Peyer's patch (tissue), 4 donors: ENCODE measurements at regions not wholly inside any gene's neighbourhood (a gene's known extent, or its start where the extent isn't known, plus 50 kb on each side); places are given as distances from the start of the nearest gene placed in this dataset.
A peak's percentile ranks its signal among the peaks of the same experiment; 100 is the strongest.

Experiments
- POLR2A ChIP-seq, 2 donors: fragments of 450-650 bp; IDR thresholded peaks; one replicate each; pipeline ENCODE4 v1.5.1; 2017; ENCODE audit warnings: antibody characterized with exemption in 2 of 2, mild to moderate bottlenecking in 2 of 2, moderate library complexity in 2 of 2
- TF ChIP-seq, protein P1 (sequence below), 6 experiments: fragments of 450-650 bp in 4 of 6; fragments of 200-600 bp in 2 of 6; sonication (generic) in 1 of 6; IDR thresholded peaks; one replicate each; pipeline ENCODE4 v1.5.1; 2017 to 2019; ENCODE audit warnings: antibody characterized with exemption in 6 of 6, mild to moderate bottlenecking in 3 of 6, moderate library complexity in 1 of 6

DNA sequence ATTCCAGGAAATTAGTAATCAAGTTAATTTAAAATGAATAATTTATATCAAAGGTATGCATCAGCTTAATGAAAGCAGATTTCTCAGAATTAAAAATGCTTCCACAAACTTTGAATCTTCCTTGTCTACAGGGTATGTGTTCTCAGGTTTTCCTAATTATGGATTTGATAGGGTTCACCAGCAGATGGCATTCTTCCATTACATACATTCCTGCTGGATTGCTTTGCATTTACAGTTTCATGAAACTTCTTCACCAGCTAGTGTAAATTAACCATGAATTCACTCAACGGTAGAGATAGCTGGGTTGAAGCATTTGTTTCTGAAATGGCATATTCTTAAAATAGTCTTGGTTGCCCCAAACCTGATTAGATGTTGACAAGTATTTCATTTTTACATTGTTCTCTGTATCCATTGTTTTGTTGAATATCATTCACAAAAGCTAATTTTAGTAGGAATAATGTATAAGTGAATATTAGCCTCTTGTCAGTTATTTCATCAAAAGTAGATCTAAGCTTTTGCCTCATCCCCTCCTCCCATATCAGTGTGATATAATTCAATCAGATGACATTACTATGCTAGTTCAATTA is 68.7 kb upstream of the WDR41 start:
- no peak for TF ChIP-seq POLR2A (IDR thresholded peaks at IDR 0.05)
- TF ChIP-seq, protein P1, sequence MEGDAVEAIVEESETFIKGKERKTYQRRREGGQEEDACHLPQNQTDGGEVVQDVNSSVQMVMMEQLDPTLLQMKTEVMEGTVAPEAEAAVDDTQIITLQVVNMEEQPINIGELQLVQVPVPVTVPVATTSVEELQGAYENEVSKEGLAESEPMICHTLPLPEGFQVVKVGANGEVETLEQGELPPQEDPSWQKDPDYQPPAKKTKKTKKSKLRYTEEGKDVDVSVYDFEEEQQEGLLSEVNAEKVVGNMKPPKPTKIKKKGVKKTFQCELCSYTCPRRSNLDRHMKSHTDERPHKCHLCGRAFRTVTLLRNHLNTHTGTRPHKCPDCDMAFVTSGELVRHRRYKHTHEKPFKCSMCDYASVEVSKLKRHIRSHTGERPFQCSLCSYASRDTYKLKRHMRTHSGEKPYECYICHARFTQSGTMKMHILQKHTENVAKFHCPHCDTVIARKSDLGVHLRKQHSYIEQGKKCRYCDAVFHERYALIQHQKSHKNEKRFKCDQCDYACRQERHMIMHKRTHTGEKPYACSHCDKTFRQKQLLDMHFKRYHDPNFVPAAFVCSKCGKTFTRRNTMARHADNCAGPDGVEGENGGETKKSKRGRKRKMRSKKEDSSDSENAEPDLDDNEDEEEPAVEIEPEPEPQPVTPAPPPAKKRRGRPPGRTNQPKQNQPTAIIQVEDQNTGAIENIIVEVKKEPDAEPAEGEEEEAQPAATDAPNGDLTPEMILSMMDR (IDR thresholded peaks at IDR 0.05) = peak in 4 of 6 experiments; percentile 40 to 55 (median 52)
